Caco-2 (cell line): ENCODE measurements at regions not wholly inside any gene's neighbourhood (a gene's known extent, or its start where the extent isn't known, plus 50 kb on each side); places are given as distances from the start of the nearest gene placed in this dataset.

Experiments used
- BruUV-seq: library from RNA; stranded (reverse); fragments of 400-500 nt; replicated peaks from 2 replicates; lab custom pipeline; 2021; lab: Mats Ljungman, UMichigan
- CTCF ChIA-PET: fragments of 300-600 bp; sonication (Branson Sonifier 250); formaldehyde crosslinking; loops from one replicate; lab custom pipeline; 2022; ENCODE audit warnings: antibody characterized with exemption; lab: Charles Lee
- POLR2A ChIA-PET: fragments of 300-600 bp; sonication (Branson Sonifier 250); formaldehyde crosslinking; loops from one replicate; lab custom pipeline; 2022; ENCODE audit warnings: antibody characterized with exemption; lab: Charles Lee
- DNase-seq, 2 experiments: peaks; one replicate each; pipeline versions ENCODE4 v3.0.0 to v3.0.0-alpha.2; 2020 to 2022
- H3K27me3 ChIP-seq: replicated peaks from 2 replicates; pipeline ENCODE4 v1.6.0; 2011; ENCODE audit warnings: low read length; ENCODE audit not compliant: control insufficient read depth, insufficient read depth
- H3K36me3 ChIP-seq: 2 replicates; pipeline ENCODE4 v1.5.1; 2011; ENCODE audit warnings: low read length; ENCODE audit not compliant: control insufficient read depth, insufficient read depth
- H3K4me1 ChIP-seq: fragments of 250-450 bp; sonication (Bioruptor Pico); 2 replicates; pipeline ENCODE4 v1.5.1; 2020; ENCODE audit warnings: mild to moderate bottlenecking
- H3K4me3 ChIP-seq: 2 replicates; pipeline ENCODE4 v1.5.1; 2011; ENCODE audit warnings: low read depth, mild to moderate bottlenecking, control low read depth, low read length
- H3K9me3 ChIP-seq: fragments of 250-450 bp; sonication (Bioruptor Pico); 2 replicates; pipeline ENCODE4 v1.5.1; 2020; ENCODE audit warnings: mild to moderate bottlenecking, moderate library complexity
- H3K27ac Mint-ChIP-seq: one replicate; pipeline ENCODE4 v1.8.0; 2022; ENCODE audit warnings: mixed read lengths; ENCODE audit not compliant: unreplicated experiment
- H3K27me3 Mint-ChIP-seq: one replicate; pipeline ENCODE4 v1.8.0; 2022; ENCODE audit warnings: mixed read lengths; ENCODE audit not compliant: insufficient read depth, unreplicated experiment
- H3K36me3 Mint-ChIP-seq: one replicate; pipeline ENCODE4 v1.8.0; 2022; ENCODE audit warnings: mild to moderate bottlenecking, mixed read lengths; ENCODE audit not compliant: insufficient read depth, unreplicated experiment
- H3K4me1 Mint-ChIP-seq: one replicate; pipeline ENCODE4 v1.8.0; 2022; ENCODE audit warnings: low read depth, mixed read lengths; ENCODE audit not compliant: unreplicated experiment
- H3K4me3 Mint-ChIP-seq: one replicate; pipeline ENCODE4 v1.8.0; 2022; ENCODE audit warnings: mild to moderate bottlenecking, moderate library complexity, mixed read lengths; ENCODE audit not compliant: unreplicated experiment
- H3K9me3 Mint-ChIP-seq: one replicate; pipeline ENCODE4 v1.8.0; 2022; ENCODE audit warnings: mixed read lengths; ENCODE audit not compliant: unreplicated experiment
- CTCF ChIP-seq, 2 experiments: fragments of 200-600 bp in 1 of 2; IDR thresholded peaks; 1 replicate in 1 of 2; 2 replicates in 1 of 2; pipeline versions ENCODE4 v1.5.1 to v1.8.0; 2011 to 2022; ENCODE audit warnings: antibody characterized with exemption in 1 of 2, control low read depth in 1 of 2, inconsistent platforms in 1 of 2, low read depth in 1 of 2, low read length in 1 of 2, mild to moderate bottlenecking in 1 of 2, moderate library complexity in 1 of 2; ENCODE audit not compliant: insufficient read depth in 1 of 2, severe bottlenecking in 1 of 2, unreplicated experiment in 1 of 2
- intact Hi-C: fragments of 100-400 bp; cut with micrococcal nuclease; formaldehyde crosslinking; loops from one replicate; pipeline ENCODE4 v1.10.0; 2022; ENCODE audit not compliant: unreplicated experiment

- no peak overlapping the region for H3K27ac Mint-ChIP-seq
- Histone ChIP-seq H3K4me3 (no peak overlapping the region), H3K9me3 (no peaks in the 10 kb centered on the region), H3K36me3 (no peaks in the 10 kb centered on the region), H3K4me1 (no peaks in the 10 kb centered on the region), H3K27me3 (no peaks in the 10 kb centered on the region)
- TF ChIP-seq CTCF (IDR thresholded peaks at IDR 0.05; ENCODE audit: insufficient read depth in 1 of 2, low read depth in 1 of 2, low read length in 1 of 2, severe bottlenecking in 1 of 2, unreplicated experiment in 1 of 2) = no peak
- H3K36me3 Mint-ChIP-seq = no peaks in the 10 kb centered on the region
- H3K27me3 Mint-ChIP-seq = peaks cover 3% of the 10 kb centered on the region
- no TSS peak for BruUV-seq
- H3K9me3 Mint-ChIP-seq = no peaks in the 10 kb centered on the region
- no peaks in the 10 kb centered on the region for H3K4me1 Mint-ChIP-seq
- intact Hi-C loops = no loop called here
- no peak overlapping the region for H3K4me3 Mint-ChIP-seq
- ChIA-PET POLR2A (no interaction called here), CTCF (no interaction called here)
- DNase-seq = no peak
Measured at GRCh38 chr6:97462031-97462430, 179.0 kb upstream of the MMS22L start.

DNA sequence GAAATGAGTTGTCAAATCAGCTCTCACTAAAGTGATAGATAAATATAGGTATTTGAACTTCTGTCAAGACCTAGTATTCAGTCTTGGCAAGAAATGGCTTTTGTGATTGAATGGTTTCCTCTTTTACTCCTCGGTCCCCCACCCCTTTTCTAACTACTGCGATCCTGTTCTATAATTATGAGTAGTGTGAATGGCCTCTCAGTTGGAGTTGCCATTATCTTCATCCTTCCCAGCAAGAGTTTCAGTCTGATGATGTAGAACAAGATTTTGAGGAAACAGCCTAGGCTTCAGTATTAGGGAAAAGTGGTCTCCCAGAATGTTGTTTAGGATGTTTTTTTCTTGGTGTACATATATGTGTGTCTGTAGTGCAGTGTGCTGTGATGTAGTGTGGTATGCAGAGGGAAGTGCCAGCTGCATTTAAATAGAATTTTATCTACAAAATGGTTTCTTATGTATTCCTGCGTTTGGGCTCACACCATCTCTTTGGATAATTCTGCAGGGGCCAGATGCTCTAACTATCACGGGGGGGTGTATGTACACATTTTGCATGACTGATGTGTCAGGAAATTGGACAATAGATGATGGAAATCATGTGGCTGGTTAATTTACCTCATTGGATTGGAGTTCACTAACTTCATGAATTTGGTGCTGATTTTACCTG is 180.1 kb upstream of the MMS22L start:
- no peaks in the 10 kb centered on the region for H3K36me3 Mint-ChIP-seq
- Histone ChIP-seq H3K36me3 (no peaks in the 10 kb centered on the region), H3K4me1 (no peaks in the 10 kb centered on the region), H3K4me3 (no peak overlapping the region), H3K27me3 (no peaks in the 10 kb centered on the region), H3K9me3 (no peaks in the 10 kb centered on the region)
- ChIA-PET POLR2A (no interaction called here), CTCF (no interaction called here)
- no peaks in the 10 kb centered on the region for H3K4me1 Mint-ChIP-seq
- peaks cover 5% of the 10 kb centered on the region for H3K27me3 Mint-ChIP-seq
- H3K27ac Mint-ChIP-seq = no peak overlapping the region
- H3K4me3 Mint-ChIP-seq = no peak overlapping the region
- intact Hi-C loops = no loop called here
- no peaks in the 10 kb centered on the region for H3K9me3 Mint-ChIP-seq
- DNase-seq = no peak
- BruUV-seq = no TSS peak
- no peak for TF ChIP-seq CTCF (IDR thresholded peaks at IDR 0.05; ENCODE audit: insufficient read depth in 1 of 2, low read depth in 1 of 2, low read length in 1 of 2, severe bottlenecking in 1 of 2, unreplicated experiment in 1 of 2)

- intact Hi-C loops = no loop called here
- ChIA-PET POLR2A (no interaction called here), CTCF (interaction anchor here (0.6 kb wide), 1 partner anchor 1368 kb away, joined by 3 read pairs; no protein-coding TSS in a partner anchor)
- H3K9me3 ChIP-seq = no peaks in the 10 kb centered on the region
- H3K4me3 ChIP-seq = no peak overlapping the region
- Mint-ChIP-seq H3K27ac (no peak overlapping the region), H3K27me3 (peaks cover 8% of the 10 kb centered on the region), H3K36me3 (no peaks in the 10 kb centered on the region), H3K4me3 (no peak overlapping the region), H3K4me1 (no peaks in the 10 kb centered on the region), H3K9me3 (no peaks in the 10 kb centered on the region)
- BruUV-seq = no TSS peak
- DNase-seq = no peak
- TF ChIP-seq CTCF (IDR thresholded peaks at IDR 0.05; ENCODE audit: insufficient read depth in 1 of 2, low read depth in 1 of 2, low read length in 1 of 2, severe bottlenecking in 1 of 2, unreplicated experiment in 1 of 2) = no peak
- H3K27me3 ChIP-seq = no peaks in the 10 kb centered on the region
- H3K4me1 ChIP-seq = no peaks in the 10 kb centered on the region
- H3K36me3 ChIP-seq = no peaks in the 10 kb centered on the region
Measured at GRCh38 chr6:97465877-97466561, 183.0 kb upstream of the MMS22L start.
